Central memory CD4-positive, alpha-beta T cell (primary cell): ENCODE measurements at regions not wholly inside any gene's neighbourhood (a gene's known extent, or its start where the extent isn't known, plus 50 kb on each side); places are given as distances from the start of the nearest gene placed in this dataset.

Experiments
- DNase-seq: peaks from one replicate; pipeline ENCODE4 v3.0.0; 2022

DNA sequence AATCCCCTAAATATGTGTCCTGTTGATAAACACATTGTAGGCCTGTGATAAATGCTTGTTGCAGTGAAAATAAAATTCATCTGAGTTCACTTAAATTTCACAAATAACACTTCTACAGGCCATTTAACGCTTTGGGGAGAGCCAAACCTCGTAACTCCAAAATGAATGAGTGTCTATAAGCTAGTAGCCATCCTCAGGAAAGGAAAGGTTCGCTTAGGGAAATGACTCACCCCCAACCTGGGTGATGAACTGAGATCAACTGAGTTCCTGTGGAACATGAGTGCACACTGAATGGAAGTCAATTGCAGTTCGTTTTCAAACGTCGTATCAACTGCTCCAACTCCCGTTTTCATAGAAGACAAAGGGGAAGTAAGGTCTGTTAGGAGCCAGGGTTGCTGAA lies 527.6 kb upstream of the ID2 start:
- DNase-seq = no peak

DNA sequence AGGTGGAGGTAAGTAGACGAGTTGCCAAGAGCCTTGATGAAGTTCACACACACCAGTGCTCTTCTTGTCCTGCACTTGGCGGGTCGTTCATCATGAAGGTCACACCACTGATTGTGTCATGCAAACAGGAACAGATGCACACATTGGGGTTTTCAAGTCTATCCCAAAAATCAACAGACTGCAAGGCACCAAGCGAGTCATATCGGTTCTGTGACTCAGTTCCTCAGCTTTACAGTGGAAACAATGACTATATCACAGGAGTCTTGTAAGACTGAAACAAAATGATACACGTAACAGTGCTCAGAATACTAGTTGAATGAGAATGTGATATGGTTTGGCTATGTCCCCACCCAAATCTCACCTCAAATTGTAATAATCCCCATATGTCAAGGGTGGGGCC lies 526.9 kb upstream of the ID2 start:
- DNase-seq = no peak

DNA sequence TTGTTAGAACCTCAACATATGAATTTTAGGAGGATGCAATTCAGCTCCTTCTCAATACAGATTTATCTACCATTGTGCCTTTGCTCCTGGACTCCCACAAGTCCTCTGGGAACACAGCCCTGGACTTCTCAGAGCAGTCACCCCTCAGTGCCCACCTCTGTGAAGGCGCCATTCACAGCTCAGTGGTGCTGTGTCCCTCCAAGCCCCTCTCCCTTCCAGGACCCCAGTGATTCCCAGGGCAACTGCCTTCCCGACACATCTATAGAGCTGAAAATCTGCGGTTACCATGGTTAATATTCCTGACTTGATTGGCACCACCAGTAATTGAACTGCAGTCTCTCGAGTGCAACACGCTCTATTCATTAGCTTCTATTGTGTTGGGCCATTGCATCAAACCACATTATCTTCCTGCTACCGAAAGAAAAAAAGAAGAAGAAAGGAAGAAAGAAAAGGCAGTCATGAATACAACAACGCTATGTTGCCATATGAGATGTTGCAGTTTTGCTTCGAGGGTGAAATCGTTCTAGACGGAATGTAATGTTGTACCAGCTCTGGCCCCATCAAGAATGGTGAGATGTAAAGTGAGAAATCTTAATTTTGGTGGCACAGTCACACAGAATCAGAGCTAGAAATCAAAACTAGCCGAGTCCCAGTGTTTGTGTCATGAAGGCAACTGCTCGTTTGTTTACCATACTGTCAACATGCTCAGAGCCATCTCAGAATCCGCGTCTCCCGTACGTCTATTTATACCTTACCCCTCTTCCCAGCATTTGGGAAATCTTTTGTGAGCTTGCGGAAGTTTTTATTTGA lies 524.0 kb upstream of the ID2 start:
- no peak for DNase-seq

DNA sequence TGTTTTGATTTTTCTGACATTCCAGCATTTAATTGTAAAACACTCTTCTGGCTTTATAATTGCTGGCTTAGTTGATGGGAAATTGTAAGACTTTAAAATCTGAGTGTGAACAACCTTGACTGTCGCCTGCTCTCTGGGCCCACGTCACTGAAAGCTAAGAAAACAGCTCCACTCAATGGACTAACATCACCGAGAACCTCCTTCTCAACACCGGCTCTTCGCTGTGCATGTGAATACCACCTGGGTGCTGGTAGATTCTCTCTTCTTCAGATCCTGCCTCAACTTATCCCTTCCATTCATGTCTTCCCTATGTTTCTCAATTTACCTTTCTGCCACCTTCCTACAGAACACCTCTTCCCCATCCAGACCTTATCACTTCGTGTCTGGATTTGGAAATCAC lies 523.1 kb upstream of the ID2 start:
- DNase-seq = no peak

DNA sequence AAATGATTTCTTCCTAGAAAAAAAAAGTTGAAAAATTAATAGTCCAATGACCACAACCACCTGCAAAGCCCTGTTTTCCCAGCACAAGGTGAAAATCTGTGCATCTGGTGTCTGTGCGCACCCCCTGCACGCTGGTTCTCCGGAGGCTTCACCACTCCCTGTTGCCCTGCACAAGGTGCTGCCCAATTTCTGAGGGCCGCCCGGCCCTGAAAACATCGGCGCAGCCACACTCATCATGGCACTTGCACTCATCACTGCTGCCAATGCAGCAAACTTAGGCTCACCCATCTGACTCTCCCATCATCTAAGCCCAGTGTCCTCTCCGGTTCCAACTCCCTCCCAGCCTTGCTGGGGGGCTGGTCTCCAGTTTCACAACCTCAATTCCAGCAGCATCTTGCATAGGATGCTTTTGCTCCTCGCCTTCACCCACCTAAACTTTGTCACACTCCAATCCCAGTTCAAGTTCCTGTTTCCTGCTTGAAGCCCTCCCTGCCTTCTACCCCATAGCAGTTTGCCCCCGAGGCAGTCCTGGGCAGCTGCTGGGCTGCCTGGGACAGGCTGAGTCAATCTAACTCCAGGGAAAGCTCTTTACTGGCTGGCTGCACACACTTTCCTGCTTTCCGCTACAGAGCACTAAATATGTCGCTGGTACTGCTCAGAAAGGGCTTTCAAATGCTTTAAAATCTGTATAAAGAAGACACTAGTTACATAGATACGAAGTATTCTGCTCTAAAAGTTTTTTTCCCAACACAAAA lies 522.5 kb upstream of the ID2 start:
- no peak for DNase-seq

GRCh38 chr2:8159966-8160603 lies 521.8 kb upstream of the ID2 start:
- no peak for DNase-seq

DNA sequence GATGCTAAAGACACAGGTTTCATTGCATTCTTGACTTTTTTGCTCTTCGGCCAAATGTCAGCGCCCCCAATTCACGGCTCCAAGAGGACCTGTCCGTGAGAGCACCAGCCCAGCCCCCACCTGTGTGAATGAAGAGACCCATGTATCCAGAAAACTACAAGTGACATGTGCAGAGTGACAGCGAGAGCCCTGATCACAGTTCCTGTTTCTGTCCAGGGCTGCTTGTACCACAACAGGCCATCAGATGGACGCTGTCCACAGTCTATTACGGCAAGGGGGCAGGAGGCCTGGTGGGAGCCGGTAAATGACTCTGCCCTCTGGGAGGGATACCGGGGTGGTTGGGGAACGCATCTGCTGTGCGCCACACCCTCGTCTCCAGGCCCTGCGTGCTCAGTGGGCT lies 520.9 kb upstream of the ID2 start:
- no peak for DNase-seq

GRCh38 chr2:8162552-8162951 lies 519.3 kb upstream of the ID2 start:
- no peak for DNase-seq

DNA sequence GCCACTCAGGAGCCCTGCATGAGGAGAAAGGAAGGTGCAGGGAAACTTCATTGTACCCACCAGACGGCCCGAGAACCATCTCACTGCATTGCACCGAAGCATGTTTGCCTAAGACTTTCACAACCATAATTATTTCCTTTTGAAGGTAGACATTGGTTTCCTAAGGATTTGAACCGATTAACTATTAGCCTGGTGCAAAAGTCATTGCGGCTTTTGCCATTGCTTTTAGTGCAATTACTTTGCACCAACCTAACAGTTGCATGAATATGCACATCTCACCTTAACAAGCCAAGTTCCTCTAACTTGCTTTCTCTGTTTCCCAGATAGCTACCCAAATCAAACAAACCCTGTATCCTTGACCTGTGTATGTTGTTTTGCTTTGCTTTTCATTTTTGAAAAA lies 516.3 kb upstream of the ID2 start:
- no peak for DNase-seq

- DNase-seq = no peak
These were observed 513.7 kb upstream of the ID2 start for GRCh38 chr2:8168022-8168717.

GRCh38 chr2:8168876-8169424 lies 512.9 kb upstream of the ID2 start:
- no peak for DNase-seq

GRCh38 chr2:8169443-8169842 lies 512.4 kb upstream of the ID2 start:
- no peak for DNase-seq

- DNase-seq = no peak
These were observed 511.1 kb upstream of the ID2 start for GRCh38 chr2:8170552-8171327.

GRCh38 chr2:8171608-8172007 lies 510.2 kb upstream of the ID2 start:
- DNase-seq = no peak

DNA sequence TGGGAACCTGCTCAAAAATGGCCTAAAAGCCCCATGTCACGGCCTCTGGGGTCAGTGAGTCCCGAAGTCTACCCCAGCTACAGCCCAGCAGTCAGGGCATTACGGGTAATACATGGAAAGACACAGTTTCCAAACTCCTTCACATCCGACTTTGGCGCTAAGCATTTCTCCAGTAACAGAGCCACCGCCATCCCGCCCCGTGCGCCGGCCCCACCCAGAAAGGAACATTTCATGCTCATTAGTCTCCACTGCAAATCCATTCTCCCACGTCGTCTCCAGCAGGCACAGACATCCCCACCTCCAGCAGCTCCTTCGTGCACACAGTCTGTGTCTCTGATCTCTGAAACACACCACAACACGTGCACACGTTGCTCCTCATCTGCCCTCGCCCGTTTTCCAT lies 509.2 kb upstream of the ID2 start:
- DNase-seq = no peak

- DNase-seq = no peak
These were observed 507.1 kb upstream of the ID2 start for GRCh38 chr2:8174641-8175257.

DNA sequence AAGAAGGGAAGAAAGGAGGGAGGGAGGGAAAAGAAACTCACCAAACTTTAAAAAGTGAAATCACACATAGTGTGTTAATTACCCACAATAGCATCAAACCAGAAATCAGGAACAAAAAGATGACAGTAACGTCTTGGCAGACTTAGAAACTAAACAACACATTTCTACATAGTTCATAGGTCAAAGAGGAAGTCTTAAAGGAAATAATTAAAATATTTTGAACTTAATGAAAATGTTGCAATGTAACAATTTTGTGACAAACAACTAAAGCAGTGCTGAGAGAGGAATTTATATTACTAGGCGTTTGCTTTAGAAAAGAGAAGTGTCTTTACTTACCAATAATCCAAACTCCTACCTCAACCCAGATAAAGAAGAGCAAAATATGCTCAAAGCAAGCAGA lies 505.0 kb upstream of the ID2 start:
- no peak for DNase-seq

DNA sequence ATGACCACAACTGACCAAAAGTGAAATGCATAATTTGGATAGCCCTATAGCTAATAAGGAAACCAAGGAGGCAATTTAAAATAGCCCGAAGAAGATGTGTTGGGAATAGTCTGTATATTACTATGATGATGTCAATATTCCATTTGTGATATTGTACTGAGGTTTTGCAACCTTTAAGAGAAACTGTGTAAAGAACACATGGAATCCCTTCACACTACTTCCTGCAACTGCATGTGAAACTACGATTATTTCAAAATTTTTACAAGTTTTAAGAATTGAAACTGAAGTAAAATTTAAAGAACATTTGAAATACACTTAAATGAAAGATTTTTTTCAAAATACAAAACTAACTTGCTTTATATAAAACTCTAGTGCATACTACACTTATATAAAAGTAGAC lies 504.3 kb upstream of the ID2 start:
- DNase-seq = no peak

DNA sequence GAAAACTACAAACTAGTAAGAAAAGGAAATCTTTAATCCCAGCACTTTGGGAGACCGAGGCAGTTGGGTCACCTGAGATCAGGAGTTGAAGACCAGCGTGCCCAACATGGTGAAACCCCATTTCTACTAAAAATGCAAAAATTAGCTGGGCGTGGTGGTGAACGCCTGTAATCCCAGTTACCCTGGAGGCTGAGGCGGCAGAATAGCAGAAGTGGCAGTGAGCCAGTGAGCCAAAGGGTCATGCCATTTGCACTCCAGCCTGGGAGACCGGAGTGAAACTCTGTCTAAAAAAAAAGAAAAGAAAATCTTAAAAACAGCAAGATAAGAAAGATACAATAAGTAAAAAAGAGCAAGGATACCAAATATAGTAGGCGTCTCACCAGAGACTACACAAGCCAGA lies 502.9 kb upstream of the ID2 start:
- DNase-seq = no peak

DNA sequence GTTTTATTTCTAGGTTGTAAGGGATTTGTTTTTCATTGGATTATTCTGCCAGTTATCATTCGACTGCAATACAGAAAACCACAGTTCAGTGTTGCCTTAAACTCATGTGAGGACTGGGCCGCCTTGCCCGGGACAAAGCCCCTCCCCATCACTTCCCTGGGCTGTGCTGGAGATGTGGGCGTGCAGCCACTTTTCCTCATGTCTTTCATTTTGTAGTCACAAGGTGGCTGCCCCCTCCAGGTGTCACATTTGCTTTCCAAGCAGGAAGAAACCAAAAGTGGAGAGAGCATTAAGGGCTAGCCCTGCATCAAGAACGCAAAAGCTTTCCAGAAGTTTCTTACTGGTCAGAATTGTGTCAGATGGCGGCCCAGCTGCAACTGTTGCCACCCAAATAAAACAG lies 492.5 kb upstream of the ID2 start:
- DNase-seq = no peak

GRCh38 chr2:8190279-8190678 lies 491.6 kb upstream of the ID2 start:
- DNase-seq = no peak

DNA sequence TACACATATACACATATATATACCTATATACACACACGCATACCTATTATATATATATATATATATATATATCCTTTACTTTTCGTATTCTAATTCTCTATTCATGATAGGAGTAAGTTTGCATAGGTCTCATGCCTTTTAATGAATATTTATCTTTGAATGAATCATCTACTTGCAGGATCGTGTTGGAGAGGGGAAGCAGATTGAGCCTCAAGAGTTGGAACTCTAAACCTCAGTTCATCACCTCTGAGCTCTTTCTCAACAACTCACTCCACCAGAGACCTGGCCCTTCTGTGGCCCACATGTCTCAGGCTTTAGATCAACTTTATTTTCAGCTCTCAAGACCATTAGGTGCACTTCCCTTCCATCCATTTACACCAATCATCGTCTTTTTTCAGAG lies 490.4 kb upstream of the ID2 start:
- DNase-seq = no peak
